ENCODE measurements at regions not wholly inside any gene's neighbourhood (a gene's known extent, or its start where the extent isn't known, plus 50 kb on each side); places are given as distances from the start of the nearest gene placed in this dataset.

DNA sequence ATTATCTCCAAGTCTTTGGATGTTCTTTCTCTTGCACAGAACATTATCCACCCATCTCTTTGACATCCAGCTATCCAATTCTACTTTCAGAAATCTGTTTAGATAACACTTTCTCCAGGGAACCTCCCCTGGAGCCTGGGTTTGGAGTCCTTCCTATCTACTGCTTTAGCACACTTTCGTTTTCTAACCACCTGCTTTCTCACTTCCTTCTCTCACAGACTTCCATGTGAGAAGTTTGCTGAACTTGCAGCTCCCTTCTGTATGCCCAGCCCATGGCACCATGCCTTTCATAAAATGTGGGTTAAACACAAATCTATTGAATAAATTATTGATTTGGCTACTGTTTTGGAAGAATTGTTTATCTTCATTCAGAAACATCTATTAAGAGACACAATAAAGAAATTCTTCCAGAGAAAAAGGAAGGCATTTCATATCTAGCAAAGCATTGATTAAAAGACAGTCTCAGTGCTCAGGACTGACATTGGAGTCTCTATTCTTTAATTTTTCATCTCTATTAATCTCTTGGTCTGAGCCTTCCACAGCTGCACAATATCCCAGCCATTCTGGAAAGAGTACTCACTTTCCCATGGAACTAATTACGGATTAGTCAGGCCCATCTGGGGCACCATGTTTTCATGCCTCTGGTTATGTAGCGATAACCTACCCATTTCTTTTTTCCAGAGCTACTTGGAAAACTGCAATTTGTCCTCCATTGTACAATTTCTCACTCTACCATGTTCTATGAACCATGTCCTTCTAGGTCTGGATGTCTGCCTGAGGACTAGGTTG lies 1077.3 kb downstream of the SORCS3 start:
- no peak for TF ChIP-seq CTCF (IDR thresholded peaks at IDR 0.05)
- TF ChIP-seq POLR2A (IDR thresholded peaks at IDR 0.05) = no peak

All from right lobe of liver (tissue), 4 donors.